ENCODE measurements at regions not wholly inside any gene's neighbourhood (a gene's known extent, or its start where the extent isn't known, plus 50 kb on each side); places are given as distances from the start of the nearest gene placed in this dataset.
"Not testable (repeated sequence)": the region's sequence is repeated elsewhere in the genome, so short reads cannot be mapped to it uniquely, and the experiment has no call there.

DNA sequence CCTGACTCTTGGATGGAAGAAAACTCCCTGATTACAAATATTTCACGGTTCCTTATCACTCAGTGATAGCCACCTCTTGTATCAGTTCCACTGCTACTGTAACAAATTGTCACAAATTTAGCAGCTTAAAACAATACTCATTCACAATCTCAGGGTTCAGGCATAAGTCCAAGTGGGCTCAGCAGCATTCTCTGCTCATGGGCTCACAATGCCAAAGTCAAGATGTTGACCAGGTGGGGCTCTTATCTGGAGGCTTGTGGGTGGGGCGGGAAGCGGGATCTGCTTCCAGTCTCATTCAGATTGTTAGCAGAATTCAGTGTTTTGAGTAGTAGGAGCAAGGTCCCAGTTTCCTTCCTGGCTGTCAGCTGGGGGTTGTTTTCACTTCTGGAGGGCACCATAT, 137.3 kb upstream of the FAM78B start:
- DNase-seq (ENCODE audit: low read depth in 2 of 3, low spot score in 1 of 3): no peak

DNA sequence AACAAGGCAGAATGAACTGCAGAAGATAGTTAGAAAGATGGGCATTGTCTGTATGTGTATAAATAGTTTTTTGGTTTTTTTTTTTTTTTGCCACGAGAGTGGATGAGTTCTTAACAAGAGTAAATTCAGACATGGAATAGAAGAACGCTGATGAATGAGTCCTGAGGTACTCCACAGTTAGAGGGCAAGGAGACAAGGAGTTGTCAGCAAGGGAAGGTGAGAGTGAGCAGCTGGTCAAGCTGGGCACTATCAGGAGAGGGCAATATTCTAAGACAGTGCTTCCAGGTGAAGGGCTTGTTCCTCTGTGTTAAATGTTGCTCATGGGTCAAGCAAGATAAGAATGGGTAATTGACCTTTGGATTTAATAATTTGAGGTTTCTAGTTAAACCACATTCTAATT, 138.6 kb upstream of the FAM78B start:
- no peak for DNase-seq (ENCODE audit: low read depth in 2 of 3, low spot score in 1 of 3)

DNA sequence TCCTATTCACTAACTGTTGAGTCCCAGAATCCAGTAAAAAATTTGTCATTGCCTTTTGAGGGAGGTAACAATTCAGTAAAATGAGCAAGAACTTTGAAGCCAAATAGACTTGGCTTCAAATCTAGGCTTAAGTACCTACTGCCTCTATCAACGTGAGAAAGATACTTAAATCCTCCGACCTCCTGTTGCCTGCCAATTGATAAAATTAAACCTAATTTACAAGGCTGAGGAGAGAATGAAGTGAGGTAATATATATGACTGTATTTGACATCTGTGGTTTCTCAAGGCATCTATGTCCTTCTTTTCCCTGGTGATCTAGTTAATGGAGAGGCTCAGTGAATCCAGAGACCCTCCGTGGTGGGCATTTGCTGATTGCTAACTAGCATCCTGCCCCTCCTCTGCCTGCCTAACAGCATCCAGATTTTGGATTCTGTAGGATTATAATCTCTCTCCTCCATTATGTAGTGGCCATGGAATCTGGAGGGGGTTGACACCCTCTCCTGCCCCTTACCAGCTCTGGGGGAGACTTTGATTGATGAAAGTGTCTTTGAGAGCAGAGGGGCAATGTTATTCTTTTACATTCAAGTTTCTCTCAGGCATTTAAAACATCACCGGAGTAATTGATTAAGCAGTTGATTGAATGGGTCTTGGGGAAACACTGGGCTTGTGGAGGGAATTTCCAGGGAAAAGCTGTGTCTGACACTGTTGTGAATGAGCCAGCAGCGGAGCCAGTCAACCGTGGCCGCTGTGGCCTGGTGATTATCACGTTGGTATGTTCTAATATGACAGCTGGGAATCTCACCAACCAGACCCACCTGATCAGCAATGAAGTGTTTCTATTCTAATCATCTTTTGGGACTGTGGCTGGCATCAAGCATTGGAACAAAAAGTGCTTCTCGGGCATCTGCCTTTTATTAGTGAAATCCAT, 140.7 kb upstream of the FAM78B start:
- no peak for DNase-seq (ENCODE audit: low read depth in 2 of 3, low spot score in 1 of 3)

DNA sequence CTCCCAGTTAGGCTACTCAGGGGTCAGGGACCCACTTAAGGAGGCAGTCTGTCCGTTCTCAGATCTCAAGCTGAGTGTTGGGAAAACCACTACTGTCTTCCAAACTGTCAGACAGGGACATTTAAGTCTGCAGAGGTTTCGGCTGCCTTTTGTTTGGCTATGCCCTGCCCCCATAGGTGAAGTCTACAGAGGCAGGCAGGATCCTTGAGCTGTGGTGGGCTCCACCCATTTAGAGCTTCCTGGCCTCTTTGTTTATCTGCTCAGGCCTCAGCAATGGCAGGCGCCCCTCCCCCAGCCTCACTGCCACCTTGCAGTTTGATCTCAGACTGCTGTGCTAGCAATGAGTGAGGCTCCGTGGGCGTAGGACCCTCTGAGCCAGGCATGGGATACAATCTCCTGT, 149.5 kb upstream of the FAM78B start:
- not testable (repeated sequence) for DNase-seq (ENCODE audit: low read depth in 2 of 3, low spot score in 1 of 3)

DNA sequence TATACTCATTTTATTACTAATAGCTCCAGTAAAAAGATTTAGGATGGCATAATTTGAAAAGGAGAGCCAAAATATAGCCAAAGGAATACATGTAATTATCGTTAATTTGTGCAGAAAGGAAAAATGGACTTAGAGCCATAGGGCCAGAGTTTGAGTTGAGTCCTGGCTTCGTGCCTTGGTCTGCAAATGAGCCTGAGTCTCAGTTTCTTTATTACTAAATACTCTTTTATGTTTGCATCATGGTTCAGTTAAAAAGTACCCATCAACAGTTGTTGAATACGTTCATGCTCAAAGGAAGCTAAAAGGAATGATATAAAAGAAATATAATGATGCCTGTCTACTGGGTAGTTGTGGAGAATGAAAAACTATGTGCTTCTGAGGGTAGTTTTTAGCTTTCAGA, 155.7 kb upstream of the FAM78B start:
- DNase-seq (ENCODE audit: low read depth in 2 of 3, low spot score in 1 of 3): no peak

DNA sequence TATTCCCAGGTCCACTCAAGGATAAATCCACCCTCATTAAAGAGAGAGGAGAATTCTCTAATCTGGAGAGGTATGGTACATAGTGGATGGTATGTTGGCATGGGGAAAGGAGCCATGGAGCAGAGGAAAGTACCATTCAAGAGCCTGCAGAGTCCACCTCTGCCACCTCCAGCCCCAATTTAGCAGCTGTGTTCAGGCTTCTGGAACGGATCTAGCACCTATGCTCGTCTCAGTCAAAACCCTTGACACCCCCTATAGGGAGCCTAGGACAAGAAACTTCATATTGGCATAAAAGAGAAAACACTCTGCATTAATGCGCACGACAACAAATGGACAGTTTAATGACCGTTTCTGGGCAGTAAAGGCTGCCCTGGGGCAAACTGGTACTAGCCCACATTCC, 161.1 kb upstream of the FAM78B start:
- no peak for DNase-seq (ENCODE audit: low read depth in 2 of 3, low spot score in 1 of 3)

DNA sequence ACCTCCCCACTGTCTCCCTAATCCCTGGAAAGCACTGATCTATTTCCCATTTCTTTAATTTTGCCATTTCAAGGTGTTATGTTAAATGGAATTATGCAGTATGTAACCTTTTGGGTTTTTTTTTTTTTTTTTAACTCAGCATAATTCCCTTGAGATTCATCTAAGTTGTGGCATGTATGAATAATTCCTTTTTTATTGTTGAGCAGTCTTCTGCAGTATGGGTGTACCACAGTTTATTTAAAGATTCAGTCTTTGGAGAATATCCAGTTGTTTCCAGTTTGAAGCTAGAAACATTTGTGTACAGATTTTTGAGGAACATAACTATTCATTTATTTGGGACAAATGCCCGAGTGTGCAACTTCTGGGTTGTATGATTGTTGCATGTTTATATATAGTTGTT, 162.2 kb upstream of the FAM78B start:
- no peak for DNase-seq (ENCODE audit: low read depth in 2 of 3, low spot score in 1 of 3)

DNA sequence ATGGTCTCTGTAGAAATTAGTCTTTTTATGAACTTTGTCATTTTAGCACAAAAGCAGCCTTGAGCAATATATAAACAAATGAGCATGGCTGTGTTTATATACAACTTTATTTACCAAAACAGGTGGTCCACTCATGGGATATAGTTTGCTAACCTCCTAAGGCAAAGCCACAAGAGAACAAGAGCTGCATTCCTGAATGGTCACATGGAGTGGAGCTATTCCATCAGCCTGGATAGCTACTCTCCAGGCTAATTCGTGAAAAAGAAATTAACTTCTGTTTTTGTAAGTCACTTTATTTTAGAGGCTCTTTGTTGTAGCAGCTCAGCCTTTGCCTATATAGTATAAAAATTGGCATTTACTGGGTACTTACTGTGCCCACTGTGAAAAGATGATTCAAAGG, 163.3 kb upstream of the FAM78B start:
- DNase-seq (ENCODE audit: low read depth in 2 of 3, low spot score in 1 of 3): no peak

DNA sequence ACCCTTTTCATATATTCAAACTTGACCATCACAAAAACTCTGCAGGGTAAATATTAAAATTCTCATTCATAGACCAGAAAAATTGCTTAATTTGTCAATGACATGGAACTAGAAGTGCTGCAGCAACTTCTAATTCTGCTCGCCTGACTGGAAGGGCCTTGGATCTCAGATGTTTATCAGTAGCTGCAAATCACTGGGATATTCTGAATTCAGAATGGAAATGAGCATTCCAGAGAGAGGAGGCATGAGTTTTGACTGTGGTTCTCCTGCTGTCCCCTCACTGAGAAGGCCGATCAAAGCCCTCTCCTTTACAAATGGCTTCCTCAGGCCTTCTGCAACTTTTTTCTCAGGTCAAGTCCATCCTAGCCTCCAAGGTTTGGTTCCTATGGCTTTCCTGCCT, 171.3 kb upstream of the FAM78B start:
- no peak for DNase-seq (ENCODE audit: low read depth in 2 of 3, low spot score in 1 of 3)

DNA sequence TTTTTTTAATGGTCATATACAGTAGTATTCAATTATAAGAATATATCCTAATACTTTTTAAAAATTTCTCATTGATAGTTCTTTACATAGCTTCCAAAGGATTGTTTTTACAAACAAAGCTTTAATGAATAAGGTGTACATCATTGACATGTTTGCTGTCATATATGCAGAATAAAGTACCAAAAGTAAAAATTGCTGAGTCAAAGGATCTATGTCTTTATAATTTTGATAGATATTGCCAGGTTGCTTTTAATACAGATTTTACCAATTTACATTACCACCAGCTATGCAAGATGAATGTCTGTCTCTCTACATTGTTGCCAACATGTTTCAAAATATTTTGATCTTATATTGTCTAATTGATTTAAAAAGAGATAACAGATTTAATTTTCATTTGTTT, 173.9 kb upstream of the FAM78B start:
- no peak for DNase-seq (ENCODE audit: low read depth in 2 of 3, low spot score in 1 of 3)

DNA sequence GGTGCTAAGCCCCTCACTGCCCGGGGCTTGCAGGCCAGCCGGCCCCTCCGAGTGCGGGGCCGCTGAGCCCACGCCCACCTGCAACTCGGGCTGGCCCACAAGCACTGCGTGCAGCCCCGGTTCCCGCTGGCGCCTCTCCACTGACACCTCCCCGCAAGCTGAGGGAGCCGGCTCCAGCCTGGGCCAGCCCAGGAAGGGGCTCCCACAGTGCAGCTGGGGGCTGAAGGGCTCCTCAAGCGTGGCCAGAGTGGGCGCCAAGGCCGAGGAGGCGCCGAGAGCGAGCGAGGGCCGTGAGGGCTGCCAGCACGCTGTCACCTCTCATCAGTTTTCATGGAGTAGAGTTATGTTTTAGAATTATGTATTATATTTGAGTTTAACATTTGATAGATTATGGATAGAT, 176.5 kb upstream of the FAM78B start:
- DNase-seq (ENCODE audit: low read depth in 2 of 3, low spot score in 1 of 3): no peak

DNA sequence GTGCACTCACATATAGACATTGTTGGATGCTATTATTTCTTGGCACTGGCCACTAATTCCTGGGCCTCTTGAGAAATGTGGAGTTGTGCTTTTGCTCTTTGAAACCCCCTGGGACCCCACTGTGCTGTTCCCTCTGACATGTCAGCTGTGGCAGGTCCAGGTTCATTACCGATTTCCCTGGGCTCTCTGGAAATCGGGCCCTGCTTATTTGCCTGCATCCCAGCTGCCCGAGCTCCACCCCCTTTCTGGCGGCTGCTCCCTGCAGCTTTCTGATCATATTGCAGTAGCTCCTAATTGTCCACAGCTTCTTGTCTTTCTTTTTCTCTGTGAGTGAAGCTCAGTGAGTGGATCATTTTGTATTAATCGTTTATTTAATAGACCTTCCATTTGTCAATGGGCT, 183.7 kb upstream of the FAM78B start:
- no peak for DNase-seq (ENCODE audit: low read depth in 2 of 3, low spot score in 1 of 3)

DNA sequence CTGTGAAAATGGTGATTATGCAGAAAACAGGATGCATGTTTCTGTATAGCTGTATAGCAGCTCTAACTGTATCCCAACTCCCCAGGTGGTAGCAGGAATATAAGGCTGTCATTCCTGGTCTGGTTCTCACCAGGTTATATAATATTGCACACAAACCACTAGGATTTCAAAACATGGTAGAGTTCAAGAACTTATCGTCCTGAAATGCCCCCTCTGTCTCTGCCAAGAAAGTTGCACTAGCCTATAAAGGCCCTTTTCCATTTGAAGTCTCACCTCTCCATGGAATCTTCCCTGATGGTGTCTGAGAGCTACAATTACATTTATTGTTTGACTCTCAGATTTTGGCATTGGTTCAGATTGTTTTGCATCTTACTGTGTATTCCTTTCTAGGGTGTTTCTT, 184.9 kb upstream of the FAM78B start:
- DNase-seq (ENCODE audit: low read depth in 2 of 3, low spot score in 1 of 3): no peak

DNA sequence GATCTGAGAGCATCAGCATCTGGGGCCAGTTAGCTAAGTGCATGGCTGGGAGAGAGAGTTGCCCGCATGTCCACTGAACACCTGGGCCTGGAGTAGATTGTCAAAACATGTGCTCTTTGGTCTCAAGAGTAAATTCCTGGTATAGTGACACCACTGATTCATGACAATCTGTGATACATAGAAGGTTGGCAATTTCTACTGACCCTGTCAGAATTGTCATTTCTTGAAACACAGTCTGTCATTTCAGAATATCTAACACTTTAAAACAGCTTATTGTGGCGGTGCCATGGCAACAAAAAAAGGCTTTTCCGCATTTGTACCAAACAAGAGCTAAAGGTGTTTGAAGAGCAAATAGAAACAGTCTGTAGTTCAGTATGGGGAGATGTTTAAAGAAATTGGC, 186.4 kb upstream of the FAM78B start:
- DNase-seq (ENCODE audit: low read depth in 2 of 3, low spot score in 1 of 3): no peak

DNA sequence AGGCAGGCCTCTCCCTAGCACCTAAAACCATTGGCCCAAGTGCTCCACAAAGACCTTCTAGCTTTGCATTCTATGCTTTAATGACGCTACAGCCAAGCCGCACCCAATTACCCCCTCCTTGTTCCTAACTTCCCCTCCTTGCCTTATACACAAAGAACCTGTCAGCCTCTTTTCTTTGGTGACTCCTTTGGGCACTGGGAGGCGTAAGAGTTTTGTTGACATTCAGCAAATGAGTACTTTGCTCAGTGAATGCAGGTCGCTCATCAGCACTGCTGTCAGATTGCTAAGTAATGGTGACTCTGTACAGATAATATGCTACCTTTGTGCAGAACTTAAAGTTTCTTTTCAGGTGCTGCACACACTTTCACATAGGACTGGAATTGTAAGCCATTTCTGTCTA, 187.6 kb upstream of the FAM78B start:
- DNase-seq (ENCODE audit: low read depth in 2 of 3, low spot score in 1 of 3): no peak

DNA sequence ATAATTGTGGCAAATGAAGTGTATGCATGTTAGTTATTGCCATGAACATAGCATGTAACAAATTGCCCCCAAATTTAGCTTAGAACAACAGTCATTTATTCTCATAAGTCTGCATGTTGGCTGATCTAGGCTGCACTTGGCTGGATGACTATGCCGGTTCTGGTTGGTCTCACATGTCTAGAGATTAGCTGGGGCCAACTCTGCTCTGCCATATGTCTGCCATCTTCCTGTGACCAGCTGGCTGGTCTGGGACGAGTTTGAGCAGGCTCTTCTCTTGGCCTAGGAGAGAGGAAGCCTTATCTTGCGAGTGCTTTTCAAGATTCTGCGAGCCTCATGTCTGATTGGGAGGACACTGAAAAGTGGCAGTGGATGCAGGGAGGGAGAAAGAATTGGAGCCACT, 198.3 kb upstream of the FAM78B start:
- no peak for DNase-seq (ENCODE audit: low read depth in 2 of 3, low spot score in 1 of 3)

DNA sequence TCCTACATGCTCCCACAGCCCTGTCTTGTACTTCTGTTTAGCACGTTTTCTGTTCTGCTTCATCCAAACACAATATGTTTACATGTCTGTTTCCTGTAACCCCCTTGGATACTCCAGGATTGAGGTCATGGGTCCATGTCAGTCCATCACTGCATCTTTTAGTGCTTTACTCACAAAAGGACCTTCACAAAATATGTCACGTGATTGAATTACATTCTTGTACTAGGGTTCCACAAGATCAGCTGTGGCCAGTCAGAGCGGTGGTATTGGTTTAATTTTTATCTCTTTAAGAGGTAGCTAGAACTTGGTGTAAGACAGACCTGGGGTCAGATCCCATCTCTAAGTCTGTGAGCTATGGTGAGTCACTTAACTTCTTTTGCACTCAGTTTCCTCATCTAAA, 201.2 kb upstream of the FAM78B start:
- no peak for DNase-seq (ENCODE audit: low read depth in 2 of 3, low spot score in 1 of 3)

DNA sequence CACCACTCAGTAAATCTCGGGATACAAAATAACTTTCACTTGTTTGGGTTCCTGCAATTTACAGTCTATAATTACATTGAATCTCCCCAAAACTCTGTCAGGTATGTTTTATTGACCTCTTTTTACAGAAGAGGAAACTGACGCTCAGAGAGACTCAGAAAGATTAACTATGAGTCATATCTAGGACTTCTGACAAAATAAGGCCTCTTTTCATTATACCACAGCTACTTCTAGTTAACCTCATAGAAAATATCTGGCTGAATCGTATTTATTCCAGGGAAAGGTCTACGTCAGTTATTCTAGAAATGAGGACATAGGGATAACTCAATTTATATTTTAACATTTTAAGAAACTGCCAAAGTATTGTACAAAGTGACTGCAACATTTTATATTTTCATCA, 211.1 kb upstream of the FAM78B start:
- no peak for DNase-seq (ENCODE audit: low read depth in 2 of 3, low spot score in 1 of 3)

DNA sequence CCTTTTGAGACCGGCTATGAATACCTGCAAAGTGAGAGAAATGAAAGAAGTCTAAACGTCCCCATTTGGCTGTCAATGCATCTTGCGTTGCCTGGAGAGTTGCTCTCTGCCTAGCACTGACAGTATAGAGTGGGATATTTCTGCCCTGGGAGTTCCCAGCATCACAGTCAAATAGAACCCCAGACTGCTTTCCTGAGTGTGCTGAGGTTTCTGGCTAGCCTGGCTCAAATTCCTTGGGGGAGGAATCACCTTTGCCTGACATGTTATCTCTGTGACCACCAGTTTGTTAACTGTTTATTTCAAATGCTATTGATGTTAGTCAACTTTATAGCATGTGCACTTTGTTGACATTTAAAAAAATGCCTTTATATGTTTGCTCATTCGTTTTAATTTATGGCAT, 212.0 kb upstream of the FAM78B start:
- no peak for DNase-seq (ENCODE audit: low read depth in 2 of 3, low spot score in 1 of 3)

DNA sequence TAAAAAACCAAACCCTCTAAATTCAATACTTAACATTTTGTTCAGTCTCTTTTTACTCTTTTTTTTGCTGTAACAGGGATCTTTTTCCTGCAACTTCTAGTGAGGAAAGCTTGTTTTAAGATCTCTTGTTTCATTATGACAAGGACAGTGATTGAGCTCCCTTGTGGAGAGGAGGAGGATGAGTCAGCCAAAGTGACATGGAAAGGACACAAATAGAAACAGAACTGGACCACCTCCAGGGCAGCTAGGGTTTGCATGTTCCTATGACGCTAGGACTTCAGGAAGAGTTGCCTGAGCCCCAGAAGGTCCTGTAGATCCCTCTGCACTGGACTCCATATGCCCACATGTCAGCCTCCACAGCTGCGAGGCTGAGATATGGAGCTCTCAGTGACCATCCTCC, 212.6 kb upstream of the FAM78B start:
- no peak for DNase-seq (ENCODE audit: low read depth in 2 of 3, low spot score in 1 of 3)

DNA sequence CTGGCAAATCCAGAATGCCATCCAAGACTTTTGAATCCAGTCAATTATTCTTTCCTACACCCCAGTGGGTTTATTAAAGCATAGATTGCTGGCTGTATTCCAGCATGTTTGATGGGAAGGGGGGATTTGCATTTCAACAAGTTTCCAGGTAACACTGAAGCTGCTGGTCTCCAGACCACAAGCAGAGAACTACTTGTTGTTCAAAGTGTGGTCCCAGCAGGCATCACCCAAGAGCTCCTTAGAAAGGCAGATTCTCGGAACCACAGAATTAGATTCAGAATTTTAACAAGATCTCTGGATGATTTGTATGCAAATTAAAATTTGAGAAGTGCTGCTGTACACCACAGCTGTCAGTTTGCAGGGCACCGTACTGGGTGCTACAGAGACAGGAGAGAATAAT, 216.3 kb upstream of the FAM78B start:
- no peak for DNase-seq (ENCODE audit: low read depth in 2 of 3, low spot score in 1 of 3)

DNA sequence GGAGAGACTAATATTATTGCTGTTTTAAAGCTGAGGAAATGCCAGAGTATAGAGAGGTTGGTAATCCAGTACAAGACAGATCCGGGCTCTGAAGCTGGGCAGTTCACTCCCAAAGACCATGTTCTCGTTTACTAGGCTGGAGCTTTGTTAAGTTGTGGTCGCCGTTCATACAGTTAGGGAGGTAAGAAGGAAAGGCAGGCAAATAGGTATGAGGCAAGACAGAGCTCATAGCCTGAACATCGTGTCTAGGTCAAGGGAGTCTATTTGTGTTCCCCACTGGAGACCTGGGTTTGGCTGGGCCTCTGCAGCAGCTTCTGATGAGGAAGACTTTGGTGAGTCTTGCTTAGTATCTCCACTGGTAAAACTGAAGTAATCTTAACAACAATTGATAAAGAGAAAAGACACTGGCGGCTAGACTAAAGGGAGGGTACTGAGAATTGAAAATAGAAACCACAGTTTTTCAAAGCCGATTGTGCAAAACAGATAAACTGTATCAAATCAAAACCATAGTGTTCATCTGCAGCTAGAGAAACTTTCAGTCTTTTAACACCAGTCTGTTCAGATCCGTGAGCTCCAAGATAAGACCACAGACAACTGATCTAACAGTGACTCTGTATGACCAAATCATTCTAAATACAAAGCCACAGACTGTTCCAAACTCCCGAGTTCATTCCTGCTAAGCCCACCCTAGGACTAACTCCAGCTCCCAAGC, 217.0 kb upstream of the FAM78B start:
- no peak for DNase-seq (ENCODE audit: low read depth in 2 of 3, low spot score in 1 of 3)

DNA sequence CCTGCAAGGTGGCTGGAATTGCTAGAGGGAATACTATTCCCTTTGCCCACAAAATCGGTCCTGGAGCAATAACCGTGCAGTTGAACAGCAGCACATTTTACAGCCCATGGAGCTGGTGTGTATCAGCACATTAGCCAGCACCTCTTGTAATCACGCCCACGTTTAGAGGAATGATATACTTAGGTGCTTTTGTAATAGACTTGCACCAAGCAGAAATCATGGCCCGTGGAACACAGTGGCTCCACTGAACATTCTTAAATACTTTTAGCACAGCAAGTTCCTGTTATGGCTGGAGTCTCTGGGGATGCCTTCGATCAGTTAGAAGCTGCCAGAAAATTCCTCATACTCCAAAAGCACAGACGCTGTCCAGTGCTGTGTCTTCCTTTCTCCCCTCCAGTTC, 218.1 kb upstream of the FAM78B start:
- no peak for DNase-seq (ENCODE audit: low read depth in 2 of 3, low spot score in 1 of 3)
